ENCODE measurements at regions not wholly inside any gene's neighbourhood (a gene's known extent, or its start where the extent isn't known, plus 50 kb on each side); places are given as distances from the start of the nearest gene placed in this dataset.

- H3K27ac ChIP-seq (replicated peaks in 1 of 4) = no peak overlapping the region
- whole genome bisulfite sequencing = 100% methylated on average over 3 of the region's 3 CpGs
- H3K4me3 ChIP-seq = no peak overlapping the region
- no peaks in the 10 kb centered on the region for H3K36me3 ChIP-seq
- no peaks in the 10 kb centered on the region for H3K4me1 ChIP-seq
- intact Hi-C loops (cut with DNase I) = no loop called here
- H3K27me3 ChIP-seq = no peaks in the 10 kb centered on the region
- TF ChIP-seq POLR2A (IDR thresholded peaks at IDR 0.05; ENCODE audit: low read depth) (no peak), EP300 (IDR thresholded peaks at IDR 0.05) (no peak), POLR2AphosphoS5 (IDR thresholded peaks at IDR 0.05) (no peak), CTCF (IDR thresholded peaks at IDR 0.05) (no peak)
- DNase-seq (ENCODE audit: extremely low spot score) = no peak
- H3K9me3 ChIP-seq = peaks cover 0 to 6% (median 0%) of the 10 kb centered on the region in 4 donors
Measured at GRCh38 chr12:93086288-93086727, 157.2 kb upstream of the EEA1 start.

GRCh38 chr12:93087840-93088610 lies 158.9 kb upstream of the EEA1 start:
- DNase-seq (ENCODE audit: extremely low spot score) = no peak
- H3K36me3 ChIP-seq = no peaks in the 10 kb centered on the region
- no peaks in the 10 kb centered on the region for H3K4me1 ChIP-seq
- H3K27ac ChIP-seq (replicated peaks in 1 of 4) = no peak overlapping the region
- intact Hi-C loops (cut with DNase I) = no loop called here
- H3K4me3 ChIP-seq = no peak overlapping the region
- H3K9me3 ChIP-seq = peaks cover 0 to 6% (median 0%) of the 10 kb centered on the region in 4 donors
- no peaks in the 10 kb centered on the region for H3K27me3 ChIP-seq
- TF ChIP-seq CTCF (IDR thresholded peaks at IDR 0.05) (no peak), EP300 (IDR thresholded peaks at IDR 0.05) (no peak), POLR2A (IDR thresholded peaks at IDR 0.05; ENCODE audit: low read depth) (no peak)
- 72% methylated on average over 6 of the region's 6 CpGs for WGBS

- intact Hi-C loops (cut with DNase I) = no loop called here
- no peaks in the 10 kb centered on the region for H3K4me1 ChIP-seq
- no peak for DNase-seq (ENCODE audit: extremely low spot score)
- peaks cover 0 to 6% (median 0%) of the 10 kb centered on the region in 4 donors for H3K9me3 ChIP-seq
- no peaks in the 10 kb centered on the region for H3K27me3 ChIP-seq
- no peaks in the 10 kb centered on the region for H3K36me3 ChIP-seq
- TF ChIP-seq POLR2A (IDR thresholded peaks at IDR 0.05; ENCODE audit: low read depth) = no peak
- TF ChIP-seq POLR2AphosphoS5 (IDR thresholded peaks at IDR 0.05) = no peak
- TF ChIP-seq EP300 (IDR thresholded peaks at IDR 0.05) = no peak
- no peak for TF ChIP-seq CTCF (IDR thresholded peaks at IDR 0.05)
- no peak overlapping the region for H3K4me3 ChIP-seq
- WGBS = 78% methylated on average over 5 of the region's 5 CpGs
- no peak overlapping the region for H3K27ac ChIP-seq (replicated peaks in 1 of 4)
Measured at GRCh38 chr12:93089805-93090569, 160.9 kb upstream of the EEA1 start.

GRCh38 chr12:93090731-93091172 lies 161.7 kb upstream of the EEA1 start:
- Histone ChIP-seq H3K27ac (replicated peaks in 1 of 4) (no peak overlapping the region), H3K27me3 (no peaks in the 10 kb centered on the region), H3K9me3 (peaks cover 0 to 6% (median 0%) of the 10 kb centered on the region in 4 donors), H3K36me3 (no peaks in the 10 kb centered on the region), H3K4me3 (no peak overlapping the region), H3K4me1 (no peaks in the 10 kb centered on the region)
- intact Hi-C loops (cut with DNase I) = no loop called here
- DNase-seq (ENCODE audit: extremely low spot score) = no peak
- TF ChIP-seq EP300 (IDR thresholded peaks at IDR 0.05) (no peak), POLR2AphosphoS5 (IDR thresholded peaks at IDR 0.05) (no peak), POLR2A (IDR thresholded peaks at IDR 0.05; ENCODE audit: low read depth) (no peak), CTCF (IDR thresholded peaks at IDR 0.05) (no peak)

Data from esophagus muscularis mucosa (tissue), 4 donors.